IMR-90 (cell line): ENCODE measurements at regions not wholly inside any gene's neighbourhood (a gene's known extent, or its start where the extent isn't known, plus 50 kb on each side); places are given as distances from the start of the nearest gene placed in this dataset.

Experiments used
- ATAC-seq: fragments of 200-7000 bp; cut with Tn5 transposase; 2 replicates; pipeline ENCODE4 v1.9.1; 2020; ENCODE audit warnings: low read depth, mild to moderate bottlenecking, moderate library complexity
- BruUV-seq: library from RNA; stranded (reverse); fragments of 400-500 nt; replicated peaks from 2 replicates; lab custom pipeline; 2021; lab: Mats Ljungman, UMichigan
- CTCF ChIA-PET: fragments of 300-600 bp; formaldehyde crosslinking; extraction: SDS; loops from one replicate; lab custom pipeline; 2021; ENCODE audit warnings: antibody characterized with exemption; lab: Yijun Ruan, JAX
- POLR2A ChIA-PET: fragments of 300-600 bp; sonication (Branson Sonifier 250); formaldehyde crosslinking; loops from one replicate; lab custom pipeline; 2022; ENCODE audit warnings: antibody characterized with exemption; ENCODE audit not compliant: unreplicated experiment; lab: Charles Lee
- DNase-seq: peaks from one replicate; pipeline ENCODE4 v3.0.0; 2013
- H2AFZ ChIP-seq: replicated peaks from 2 replicates; pipeline ENCODE3; 2013; ENCODE audit warnings: low read length, mild to moderate bottlenecking; ENCODE audit not compliant: poor library complexity
- H2AK5ac ChIP-seq: 2 replicates; pipeline ENCODE4 v1.6.1; 2013; ENCODE audit warnings: low read depth, low read length, inconsistent platforms
- H2AK9ac ChIP-seq: replicated peaks from 2 replicates; pipeline ENCODE3; 2013; ENCODE audit warnings: mild to moderate bottlenecking, low read depth, low read length, moderate library complexity; ENCODE audit not compliant: poor library complexity
- H2BK120ac ChIP-seq: 2 replicates; pipeline ENCODE4 v1.6.1; 2013; ENCODE audit warnings: low read depth, low read length, inconsistent platforms
- H2BK15ac ChIP-seq: 3 replicates; pipeline ENCODE4 v1.6.1; 2013; ENCODE audit warnings: low read depth, low read length, inconsistent platforms
- H2BK20ac ChIP-seq: 2 replicates; pipeline ENCODE4 v1.6.1; 2013; ENCODE audit warnings: low read depth, mild to moderate bottlenecking, inconsistent platforms, low read length, moderate library complexity
- H2BK5ac ChIP-seq: 2 replicates; pipeline ENCODE4 v1.6.1; 2013; ENCODE audit warnings: mild to moderate bottlenecking, low read depth, low read length, inconsistent platforms; ENCODE audit not compliant: poor library complexity, severe bottlenecking
- H3K14ac ChIP-seq: replicated peaks from 2 replicates; pipeline ENCODE4 v1.6.1; 2013; ENCODE audit warnings: low read depth, low read length, inconsistent platforms
- H3K18ac ChIP-seq: 2 replicates; pipeline ENCODE4 v1.6.1; 2013; ENCODE audit warnings: low read depth, low read length, control low read depth
- H3K23ac ChIP-seq: 2 replicates; pipeline ENCODE4 v1.6.1; 2013; ENCODE audit warnings: low read depth, low read length, inconsistent platforms
- H3K27ac ChIP-seq: 2 replicates; pipeline ENCODE4 v1.5.1; 2013; ENCODE audit warnings: mild to moderate bottlenecking, control low read depth, low read length; ENCODE audit not compliant: insufficient read depth
- H3K27me3 ChIP-seq: 2 replicates; pipeline ENCODE4 v1.6.1; 2013; ENCODE audit warnings: low read length; ENCODE audit not compliant: control insufficient read depth, insufficient read depth
- H3K36me3 ChIP-seq: 2 replicates; pipeline ENCODE4 v1.6.1; 2013; ENCODE audit warnings: low read length, mixed read lengths; ENCODE audit not compliant: control insufficient read depth, insufficient read depth
- H3K4ac ChIP-seq: 2 replicates; pipeline ENCODE4 v1.6.1; 2013; ENCODE audit warnings: low read depth, low read length, inconsistent platforms
- H3K4me1 ChIP-seq: 2 replicates; pipeline ENCODE4 v1.6.1; 2013; ENCODE audit warnings: low read length, mixed read lengths; ENCODE audit not compliant: control insufficient read depth, insufficient read depth
- H3K4me2 ChIP-seq: 2 replicates; pipeline ENCODE4 v1.6.1; 2013; ENCODE audit warnings: low read depth, mild to moderate bottlenecking, control low read depth, low read length, moderate library complexity
- H3K4me3 ChIP-seq: 2 replicates; pipeline ENCODE4 v1.5.1; 2013; ENCODE audit warnings: low read depth, mild to moderate bottlenecking, control low read depth, low read length, moderate library complexity; ENCODE audit not compliant: insufficient read depth
- H3K56ac ChIP-seq: 2 replicates; pipeline ENCODE4 v1.6.1; 2013; ENCODE audit warnings: low read length, inconsistent platforms; ENCODE audit not compliant: insufficient read depth; ENCODE audit errors: extremely low read depth
- H3K79me1 ChIP-seq, 2 experiments: 2 replicates each; pipeline ENCODE4 v1.6.1; 2013; ENCODE audit warnings: low read length in 2 of 2, inconsistent platforms in 1 of 2, low read depth in 1 of 2
- H3K9ac ChIP-seq: 2 replicates; pipeline ENCODE4 v1.6.1; 2013; ENCODE audit warnings: low read depth, low read length, control low read depth
- H3K9me1 ChIP-seq: 2 replicates; pipeline ENCODE4 v1.6.1; 2013; ENCODE audit warnings: low read length, inconsistent platforms; ENCODE audit not compliant: insufficient read depth
- H3K9me3 ChIP-seq: 2 replicates; pipeline ENCODE4 v1.6.1; 2013; ENCODE audit warnings: low read length; ENCODE audit not compliant: control insufficient read depth, insufficient read depth
- H4K20me1 ChIP-seq: 2 replicates; pipeline ENCODE4 v1.6.1; 2013; ENCODE audit warnings: low read length, inconsistent platforms; ENCODE audit not compliant: insufficient read depth
- H4K5ac ChIP-seq: 2 replicates; pipeline ENCODE4 v1.6.1; 2013; ENCODE audit warnings: mild to moderate bottlenecking, low read depth, low read length, control low read depth
- H4K8ac ChIP-seq, 2 experiments: 2 replicates each; pipeline ENCODE4 v1.6.1; 2013; ENCODE audit warnings: low read depth in 2 of 2, low read length in 2 of 2, control low read depth in 1 of 2, inconsistent platforms in 1 of 2
- H4K91ac ChIP-seq: 2 replicates; pipeline ENCODE4 v1.6.1; 2013; ENCODE audit warnings: low read depth, low read length, inconsistent platforms; ENCODE audit not compliant: insufficient read depth
- MXI1 ChIP-seq: IDR thresholded peaks from 2 replicates; pipeline ENCODE4 v1.6.1; 2012; ENCODE audit warnings: low read depth, mild to moderate bottlenecking, low read length, moderate library complexity, borderline replicate concordance
- RAD21 ChIP-seq: IDR thresholded peaks from 2 replicates; pipeline ENCODE4 v1.6.1; 2012; ENCODE audit warnings: low read length, improper control_type of control experiment
- WGBS, 2 experiments: methylation state at CpG; one replicate each; pipeline versions ENCODE4 v1.1.5 to v1.1.7; 2013; ENCODE audit warnings: missing lambda C conversion rate in 2 of 2; ENCODE audit not compliant: insufficient read length in 1 of 2; ENCODE audit errors: extremely low coverage in 2 of 2; 5-methylcytosine and 5-hydroxymethylcytosine counted together
- dilution Hi-C: fragments of 300-500 bp; cut with HindIII; formaldehyde crosslinking; loops from one replicate; pipeline ENCODE4 v1.14.3; 2018; ENCODE audit warnings: low sequenced_read_pairs; ENCODE audit not compliant: unreplicated experiment
- in situ Hi-C: fragments of 300-500 bp; cut with MboI; formaldehyde crosslinking; loops from 3 replicates; pipeline ENCODE4 v1.14.3; 2019; ENCODE audit warnings: low sequenced_read_pairs, inconsistent platforms, mixed read lengths
- intact Hi-C: fragments of 100-400 bp; cut with micrococcal nuclease; formaldehyde crosslinking; loops from 2 replicates; pipeline ENCODE4 v1.10.0; 2022
- TF ChIP-seq, protein P1 (sequence below): fragments of 150-350 bp; IDR thresholded peaks from 2 replicates; pipeline ENCODE4 v1.6.1; 2016; ENCODE audit warnings: low read depth, mild to moderate bottlenecking, low read length, moderate library complexity, borderline replicate concordance

DNA sequence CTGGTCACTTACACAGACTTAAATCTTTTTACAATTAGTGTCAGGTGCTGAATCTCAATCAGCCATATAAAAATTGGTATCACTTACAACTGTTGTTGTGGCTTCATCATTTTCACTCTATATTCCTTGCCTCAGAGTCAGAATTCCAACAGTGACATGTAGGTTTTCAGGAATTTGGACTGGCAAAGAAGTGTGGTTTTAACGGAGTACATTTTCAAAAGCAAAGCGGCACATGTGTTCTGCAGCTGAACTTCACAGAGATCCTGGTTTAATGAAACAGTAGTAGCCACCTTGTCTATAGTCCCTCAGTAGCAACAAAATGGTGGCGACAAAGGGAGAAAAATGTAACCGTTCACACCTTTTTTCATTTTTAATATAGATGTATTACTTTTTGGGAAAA is 486.6 kb downstream of the FAT4 start:
- Histone ChIP-seq H2BK15ac (no peak overlapping the region), H3K9me1 (no peaks in the 10 kb centered on the region), H3K36me3 (no peaks in the 10 kb centered on the region), H3K79me1 (no peaks in the 10 kb centered on the region), H2BK120ac (no peak overlapping the region), H3K9me3 (no peaks in the 10 kb centered on the region), H3K4me1 (no peaks in the 10 kb centered on the region), H2BK20ac (no peak overlapping the region), H2BK5ac (no peak overlapping the region), H4K20me1 (no peaks in the 10 kb centered on the region), H3K14ac (no peak overlapping the region), H3K27ac (no peak overlapping the region), H4K8ac (no peak overlapping the region), H3K4me2 (no peak overlapping the region), H3K23ac (no peak overlapping the region), H3K4ac (no peak overlapping the region), H2AFZ (no peak overlapping the region), H4K5ac (no peak overlapping the region), H4K91ac (no peak overlapping the region), H3K4me3 (no peak overlapping the region), H2AK9ac (no peak overlapping the region), H3K27me3 (no peaks in the 10 kb centered on the region), H3K18ac (no peak overlapping the region), H3K9ac (no peak overlapping the region), H2AK5ac (no peak overlapping the region), H3K56ac (no peak overlapping the region)
- dilution Hi-C loops (no loop called here), intact Hi-C loops (no loop called here), in situ Hi-C loops (no loop called here)
- ChIA-PET POLR2A (no interaction called here), CTCF (interaction anchor here (0.6 kb wide), 1 partner anchor 1785 kb away, joined by 3 read pairs; no protein-coding TSS in a partner anchor)
- no CpG with 5 or more reads among the region's 4 CpGs for WGBS, 2 experiments
- DNase-seq (peak; percentile 4), ATAC-seq (no peak)
- BruUV-seq, result no TSS peak
- TF ChIP-seq, protein P1, sequence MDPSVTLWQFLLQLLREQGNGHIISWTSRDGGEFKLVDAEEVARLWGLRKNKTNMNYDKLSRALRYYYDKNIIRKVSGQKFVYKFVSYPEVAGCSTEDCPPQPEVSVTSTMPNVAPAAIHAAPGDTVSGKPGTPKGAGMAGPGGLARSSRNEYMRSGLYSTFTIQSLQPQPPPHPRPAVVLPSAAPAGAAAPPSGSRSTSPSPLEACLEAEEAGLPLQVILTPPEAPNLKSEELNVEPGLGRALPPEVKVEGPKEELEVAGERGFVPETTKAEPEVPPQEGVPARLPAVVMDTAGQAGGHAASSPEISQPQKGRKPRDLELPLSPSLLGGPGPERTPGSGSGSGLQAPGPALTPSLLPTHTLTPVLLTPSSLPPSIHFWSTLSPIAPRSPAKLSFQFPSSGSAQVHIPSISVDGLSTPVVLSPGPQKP, result no peak
- TF ChIP-seq RAD21 (no peak), MXI1 (no peak)
